ENCODE measurements at regions not wholly inside any gene's neighbourhood (a gene's known extent, or its start where the extent isn't known, plus 50 kb on each side); places are given as distances from the start of the nearest gene placed in this dataset.

GRCh38 chr11:29210426-29210825, 806.4 kb downstream of the KCNA4 start:
- ChIA-PET CTCF (no interaction called here), POLR2A (no interaction called here)
- H3K36me3 ChIP-seq (ENCODE audit: control insufficient read depth, insufficient read depth, low read length), result no peaks in the 10 kb centered on the region
- no peaks in the 10 kb centered on the region for H3K27me3 ChIP-seq (ENCODE audit: control insufficient read depth, insufficient read depth, low read length)
- no peak for DNase-seq (ENCODE audit: low read depth)
- TF ChIP-seq CTCF (IDR thresholded peaks at IDR 0.05; ENCODE audit: insufficient read depth, low read depth, low read length), result no peak
- H3K4me3 ChIP-seq (ENCODE audit: low read depth, low read length), result no peak overlapping the region

- no peaks in the 10 kb centered on the region for H3K27me3 ChIP-seq (ENCODE audit: control insufficient read depth, insufficient read depth, low read length)
- ChIA-PET CTCF (interaction anchor here (1.2 kb wide), 1 partner anchor 12 kb away, joined by 3 read pairs; no protein-coding TSS in a partner anchor), POLR2A (no interaction called here)
- no peak for TF ChIP-seq CTCF (IDR thresholded peaks at IDR 0.05; ENCODE audit: insufficient read depth, low read depth, low read length)
- no peak overlapping the region for H3K4me3 ChIP-seq (ENCODE audit: low read depth, low read length)
- DNase-seq (ENCODE audit: low read depth), result no peak
- H3K36me3 ChIP-seq (ENCODE audit: control insufficient read depth, insufficient read depth, low read length), result no peaks in the 10 kb centered on the region
These were observed 808.7 kb downstream of the KCNA4 start for GRCh38 chr11:29208117-29208516.

DNA sequence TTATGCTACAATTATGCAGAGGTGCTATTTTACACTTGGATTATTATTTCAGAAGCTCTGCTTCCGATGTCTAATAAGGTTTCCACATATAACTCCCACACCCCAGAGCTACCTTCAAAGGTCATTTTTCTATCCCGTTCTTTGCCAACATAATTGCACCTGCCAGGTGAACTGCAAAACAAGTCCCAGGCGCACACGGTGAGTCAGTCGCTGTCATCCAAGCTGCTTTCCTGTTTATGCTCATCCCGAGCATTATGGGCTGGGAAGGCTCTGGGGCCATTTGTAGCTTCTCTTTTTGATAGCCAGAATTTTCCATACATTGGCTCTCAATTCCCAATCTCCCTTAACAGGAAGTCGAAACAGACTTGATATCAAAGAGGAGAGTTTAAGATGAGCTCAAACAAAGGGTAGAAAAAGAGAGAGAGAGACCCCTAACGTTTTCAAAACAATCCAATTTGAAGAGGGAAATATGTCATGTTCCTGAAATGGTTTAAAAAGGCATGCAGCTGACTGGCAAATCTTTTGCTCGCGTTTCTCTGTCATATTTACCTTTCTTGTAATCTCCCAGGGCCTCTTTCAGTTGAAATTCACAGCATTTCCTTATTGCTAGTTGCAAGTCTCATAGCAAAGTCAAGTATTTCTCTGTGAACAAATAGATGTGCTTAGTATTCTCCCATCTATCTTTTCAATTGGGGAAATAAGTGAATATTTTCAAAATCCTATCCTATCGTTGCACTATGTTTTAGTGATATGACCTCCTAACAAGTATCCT, 815.9 kb downstream of the KCNA4 start:
- no peak for TF ChIP-seq CTCF (IDR thresholded peaks at IDR 0.05; ENCODE audit: insufficient read depth, low read depth, low read length)
- no peaks in the 10 kb centered on the region for H3K27me3 ChIP-seq (ENCODE audit: control insufficient read depth, insufficient read depth, low read length)
- DNase-seq (ENCODE audit: low read depth), result no peak
- CTCF ChIA-PET, result interaction anchor here (0.6 to 1.2 kb wide), 2 partner anchors 12 to 181 kb away, joined by 3 read pairs; no protein-coding TSS in a partner anchor
- H3K36me3 ChIP-seq (ENCODE audit: control insufficient read depth, insufficient read depth, low read length), result no peaks in the 10 kb centered on the region
- H3K4me3 ChIP-seq (ENCODE audit: low read depth, low read length), result no peak overlapping the region
- POLR2A ChIA-PET, result no interaction called here

GRCh38 chr11:29190313-29190712, 826.5 kb downstream of the KCNA4 start:
- H3K36me3 ChIP-seq (ENCODE audit: control insufficient read depth, insufficient read depth, low read length), result no peaks in the 10 kb centered on the region
- no peak overlapping the region for H3K4me3 ChIP-seq (ENCODE audit: low read depth, low read length)
- no peak for TF ChIP-seq CTCF (IDR thresholded peaks at IDR 0.05; ENCODE audit: insufficient read depth, low read depth, low read length)
- no peak for DNase-seq (ENCODE audit: low read depth)
- POLR2A ChIA-PET, result no interaction called here
- H3K27me3 ChIP-seq (ENCODE audit: control insufficient read depth, insufficient read depth, low read length), result no peaks in the 10 kb centered on the region
- CTCF ChIA-PET, result interaction anchor here (0.6 kb wide), 1 partner anchor 102 kb away, joined by 3 read pairs; no protein-coding TSS in a partner anchor

- Histone ChIP-seq H3K4me3 (ENCODE audit: low read depth, low read length) (no peak overlapping the region), H3K27me3 (ENCODE audit: control insufficient read depth, insufficient read depth, low read length) (no peaks in the 10 kb centered on the region), H3K36me3 (ENCODE audit: control insufficient read depth, insufficient read depth, low read length) (no peaks in the 10 kb centered on the region)
- POLR2A ChIA-PET, result no interaction called here
- no peak for DNase-seq (ENCODE audit: low read depth)
- TF ChIP-seq CTCF (IDR thresholded peaks at IDR 0.05; ENCODE audit: insufficient read depth, low read depth, low read length), result no peak
- CTCF ChIA-PET, result interaction anchor here (1.4 kb wide), 1 partner anchor 73 kb away, joined by 3 read pairs; no protein-coding TSS in a partner anchor
These were observed 829.6 kb downstream of the KCNA4 start for GRCh38 chr11:29187215-29187614.
